IMR-90 (cell line): ENCODE measurements at regions not wholly inside any gene's neighbourhood (a gene's known extent, or its start where the extent isn't known, plus 50 kb on each side); places are given as distances from the start of the nearest gene placed in this dataset.

Experiments used
- BHLHE40 ChIP-seq: fragments of 150-350 bp; IDR thresholded peaks from 2 replicates; pipeline ENCODE4 v1.6.1; 2016; ENCODE audit warnings: mild to moderate bottlenecking, low read depth, low read length
- CEBPB ChIP-seq: IDR thresholded peaks from 2 replicates; pipeline ENCODE4 v1.6.1; 2012; ENCODE audit warnings: low read depth, low read length, improper control_type of control experiment
- FOS ChIP-seq: fragments of 150-350 bp; IDR thresholded peaks from 2 replicates; pipeline ENCODE4 v1.6.1; 2016; ENCODE audit warnings: low read depth, low read length
- MAZ ChIP-seq: IDR thresholded peaks from 2 replicates; pipeline ENCODE4 v1.6.1; 2012; ENCODE audit warnings: low read depth, mild to moderate bottlenecking, low read length, improper control_type of control experiment, moderate library complexity, borderline replicate concordance
- MXI1 ChIP-seq: IDR thresholded peaks from 2 replicates; pipeline ENCODE4 v1.6.1; 2012; ENCODE audit warnings: low read depth, mild to moderate bottlenecking, low read length, moderate library complexity, borderline replicate concordance
- NFE2L2 ChIP-seq: fragments of 150-350 bp; IDR thresholded peaks from 2 replicates; pipeline ENCODE4 v1.6.1; 2016; ENCODE audit warnings: low read depth, mild to moderate bottlenecking, low read length
- POLR2A ChIP-seq: IDR thresholded peaks from 2 replicates; pipeline ENCODE4 v1.6.1; 2012; ENCODE audit warnings: mild to moderate bottlenecking, low read depth, low read length
- RAD21 ChIP-seq: IDR thresholded peaks from 2 replicates; pipeline ENCODE4 v1.6.1; 2012; ENCODE audit warnings: low read length, improper control_type of control experiment
- RFX5 ChIP-seq: IDR thresholded peaks from 2 replicates; pipeline ENCODE4 v1.8.0; 2012; ENCODE audit warnings: low read depth, mild to moderate bottlenecking, low read length, moderate library complexity
- SMC3 ChIP-seq: fragments of 150-350 bp; IDR thresholded peaks from 2 replicates; pipeline ENCODE4 v1.6.1; 2016; ENCODE audit warnings: low read depth, mild to moderate bottlenecking, antibody characterized with exemption, low read length, moderate library complexity
- TF ChIP-seq, protein P1 (sequence below): conservative IDR thresholded peaks from 2 replicates; pipeline ENCODE4 v1.5.1; 2012; ENCODE audit warnings: mild to moderate bottlenecking, low read depth, low read length, improper control_type of control experiment
- TF ChIP-seq, protein P2 (sequence below): fragments of 150-350 bp; IDR thresholded peaks from 2 replicates; pipeline ENCODE4 v1.6.1; 2016; ENCODE audit warnings: low read depth, mild to moderate bottlenecking, low read length, moderate library complexity, borderline replicate concordance
- TF ChIP-seq, protein P3 (sequence below): fragments of 150-350 bp; IDR thresholded peaks from 2 replicates; pipeline ENCODE4 v1.6.1; 2017; ENCODE audit warnings: mild to moderate bottlenecking, antibody characterized with exemption, low read length, low read depth

DNA sequence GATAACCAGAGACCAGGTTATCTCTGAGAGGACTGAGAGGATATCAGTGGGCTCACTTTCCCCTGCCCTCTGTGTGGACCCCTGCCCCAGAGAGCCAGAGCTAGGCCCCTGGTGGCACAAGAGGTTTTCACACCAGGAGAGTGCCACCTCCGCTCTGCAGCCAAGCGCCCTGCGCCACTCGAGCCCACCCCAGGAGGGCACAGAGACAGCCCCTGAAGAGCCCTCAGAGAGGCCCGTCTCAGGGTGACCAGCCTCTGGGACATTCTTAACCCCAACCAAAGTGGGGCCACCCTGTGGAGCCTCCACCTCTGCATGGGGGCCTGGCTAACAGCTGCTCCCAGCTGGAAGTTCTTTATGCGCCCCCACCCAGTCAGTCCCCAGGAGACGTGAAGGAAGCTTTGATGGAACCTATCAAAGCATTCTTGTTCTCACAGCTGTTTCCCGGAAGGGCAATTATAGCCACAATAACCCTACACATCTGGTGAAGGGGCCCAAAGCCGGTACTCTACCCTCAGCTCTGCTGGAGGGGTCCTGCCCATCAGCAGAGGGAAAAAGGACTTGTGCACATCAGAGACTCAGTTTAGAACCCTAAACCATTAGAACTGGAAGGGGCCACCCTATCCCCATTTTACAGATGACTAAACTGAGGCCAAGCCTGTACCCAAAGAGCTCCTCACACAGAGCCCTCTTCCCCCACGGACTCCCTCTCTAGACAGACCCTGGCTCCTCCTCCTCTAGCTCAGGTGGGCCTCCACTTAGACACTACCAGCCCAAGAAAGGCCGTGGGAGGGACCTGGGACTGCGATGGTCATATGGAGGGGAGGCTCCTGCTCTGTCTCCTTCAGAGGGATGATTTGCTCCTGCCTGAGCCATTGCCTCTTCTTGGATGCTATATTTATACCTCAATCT is 101.1 kb downstream of the ZFP36L2 start:
- TF ChIP-seq SMC3, result no peak
- TF ChIP-seq, protein P1, sequence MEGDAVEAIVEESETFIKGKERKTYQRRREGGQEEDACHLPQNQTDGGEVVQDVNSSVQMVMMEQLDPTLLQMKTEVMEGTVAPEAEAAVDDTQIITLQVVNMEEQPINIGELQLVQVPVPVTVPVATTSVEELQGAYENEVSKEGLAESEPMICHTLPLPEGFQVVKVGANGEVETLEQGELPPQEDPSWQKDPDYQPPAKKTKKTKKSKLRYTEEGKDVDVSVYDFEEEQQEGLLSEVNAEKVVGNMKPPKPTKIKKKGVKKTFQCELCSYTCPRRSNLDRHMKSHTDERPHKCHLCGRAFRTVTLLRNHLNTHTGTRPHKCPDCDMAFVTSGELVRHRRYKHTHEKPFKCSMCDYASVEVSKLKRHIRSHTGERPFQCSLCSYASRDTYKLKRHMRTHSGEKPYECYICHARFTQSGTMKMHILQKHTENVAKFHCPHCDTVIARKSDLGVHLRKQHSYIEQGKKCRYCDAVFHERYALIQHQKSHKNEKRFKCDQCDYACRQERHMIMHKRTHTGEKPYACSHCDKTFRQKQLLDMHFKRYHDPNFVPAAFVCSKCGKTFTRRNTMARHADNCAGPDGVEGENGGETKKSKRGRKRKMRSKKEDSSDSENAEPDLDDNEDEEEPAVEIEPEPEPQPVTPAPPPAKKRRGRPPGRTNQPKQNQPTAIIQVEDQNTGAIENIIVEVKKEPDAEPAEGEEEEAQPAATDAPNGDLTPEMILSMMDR, result no peak
- no peak for TF ChIP-seq MAZ
- TF ChIP-seq RFX5, result no peak
- no peak for TF ChIP-seq MXI1
- no peak for TF ChIP-seq NFE2L2
- TF ChIP-seq, protein P2, sequence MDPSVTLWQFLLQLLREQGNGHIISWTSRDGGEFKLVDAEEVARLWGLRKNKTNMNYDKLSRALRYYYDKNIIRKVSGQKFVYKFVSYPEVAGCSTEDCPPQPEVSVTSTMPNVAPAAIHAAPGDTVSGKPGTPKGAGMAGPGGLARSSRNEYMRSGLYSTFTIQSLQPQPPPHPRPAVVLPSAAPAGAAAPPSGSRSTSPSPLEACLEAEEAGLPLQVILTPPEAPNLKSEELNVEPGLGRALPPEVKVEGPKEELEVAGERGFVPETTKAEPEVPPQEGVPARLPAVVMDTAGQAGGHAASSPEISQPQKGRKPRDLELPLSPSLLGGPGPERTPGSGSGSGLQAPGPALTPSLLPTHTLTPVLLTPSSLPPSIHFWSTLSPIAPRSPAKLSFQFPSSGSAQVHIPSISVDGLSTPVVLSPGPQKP, result no peak
- no peak for TF ChIP-seq FOS
- no peak for TF ChIP-seq BHLHE40
- TF ChIP-seq CEBPB, result no peak
- no peak for TF ChIP-seq RAD21
- TF ChIP-seq, protein P3, sequence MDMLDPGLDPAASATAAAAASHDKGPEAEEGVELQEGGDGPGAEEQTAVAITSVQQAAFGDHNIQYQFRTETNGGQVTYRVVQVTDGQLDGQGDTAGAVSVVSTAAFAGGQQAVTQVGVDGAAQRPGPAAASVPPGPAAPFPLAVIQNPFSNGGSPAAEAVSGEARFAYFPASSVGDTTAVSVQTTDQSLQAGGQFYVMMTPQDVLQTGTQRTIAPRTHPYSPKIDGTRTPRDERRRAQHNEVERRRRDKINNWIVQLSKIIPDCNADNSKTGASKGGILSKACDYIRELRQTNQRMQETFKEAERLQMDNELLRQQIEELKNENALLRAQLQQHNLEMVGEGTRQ, result no peak
- TF ChIP-seq POLR2A, result no peak
